Osteocyte (in vitro differentiated cells): ENCODE measurements at regions not wholly inside any gene's neighbourhood (a gene's known extent, or its start where the extent isn't known, plus 50 kb on each side); places are given as distances from the start of the nearest gene placed in this dataset.

Experiments
- DNase-seq: peaks from one replicate; pipeline ENCODE4 v3.0.0; 2021; ENCODE audit warnings: mixed read lengths; ENCODE audit not compliant: unreplicated experiment; ENCODE audit errors: extremely low spot score
- H3K27ac Mint-ChIP-seq: one replicate; pipeline ENCODE4 v1.8.0; 2021; ENCODE audit warnings: mild to moderate bottlenecking, mixed read lengths; ENCODE audit not compliant: unreplicated experiment
- H3K27me3 Mint-ChIP-seq: one replicate; pipeline ENCODE4 v1.8.0; 2021; ENCODE audit warnings: mixed read lengths; ENCODE audit not compliant: unreplicated experiment
- H3K36me3 Mint-ChIP-seq: one replicate; pipeline ENCODE4 v1.8.0; 2021; ENCODE audit warnings: mixed read lengths; ENCODE audit not compliant: unreplicated experiment
- H3K4me1 Mint-ChIP-seq: one replicate; pipeline ENCODE4 v1.8.0; 2021; ENCODE audit warnings: mixed read lengths; ENCODE audit not compliant: unreplicated experiment
- H3K4me3 Mint-ChIP-seq: one replicate; pipeline ENCODE4 v1.8.0; 2021; ENCODE audit warnings: mild to moderate bottlenecking, moderate library complexity, mixed read lengths; ENCODE audit not compliant: unreplicated experiment
- H3K9me3 Mint-ChIP-seq: one replicate; pipeline ENCODE4 v1.8.0; 2021; ENCODE audit warnings: mixed read lengths; ENCODE audit not compliant: unreplicated experiment
- TF ChIP-seq, protein P1 (sequence below): fragments of 200-600 bp; sonication (generic); IDR thresholded peaks from 2 replicates; pipeline ENCODE4 v1.5.0; 2021; ENCODE audit warnings: antibody characterized with exemption, mild to moderate bottlenecking, moderate library complexity

DNA sequence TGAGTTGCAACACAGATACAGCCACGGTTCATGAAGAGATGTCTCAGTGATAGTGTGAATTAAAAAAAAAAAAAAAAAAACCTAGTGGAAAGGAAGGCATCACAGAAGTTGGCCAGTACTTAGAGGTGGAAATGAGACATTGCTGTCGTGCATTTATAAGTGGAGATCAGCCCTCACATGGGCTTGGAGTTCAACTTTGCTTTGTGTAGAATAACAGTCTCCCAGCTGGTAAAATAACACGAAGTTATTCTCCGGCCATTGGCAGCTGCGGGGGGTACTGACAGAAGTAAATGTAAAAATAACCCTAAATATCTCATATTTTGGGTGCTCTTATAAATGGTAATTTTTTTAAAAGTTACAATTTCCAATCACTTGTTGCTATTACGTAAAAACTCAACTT lies 98.8 kb upstream of the TMEM18 start:
- Mint-ChIP-seq H3K36me3 (no peaks in the 10 kb centered on the region), H3K9me3 (no peaks in the 10 kb centered on the region), H3K27ac (no peak overlapping the region), H3K4me3 (no peak overlapping the region), H3K4me1 (peaks cover 14% of the 10 kb centered on the region), H3K27me3 (no peaks in the 10 kb centered on the region)
- DNase-seq = no peak
- TF ChIP-seq, protein P1, sequence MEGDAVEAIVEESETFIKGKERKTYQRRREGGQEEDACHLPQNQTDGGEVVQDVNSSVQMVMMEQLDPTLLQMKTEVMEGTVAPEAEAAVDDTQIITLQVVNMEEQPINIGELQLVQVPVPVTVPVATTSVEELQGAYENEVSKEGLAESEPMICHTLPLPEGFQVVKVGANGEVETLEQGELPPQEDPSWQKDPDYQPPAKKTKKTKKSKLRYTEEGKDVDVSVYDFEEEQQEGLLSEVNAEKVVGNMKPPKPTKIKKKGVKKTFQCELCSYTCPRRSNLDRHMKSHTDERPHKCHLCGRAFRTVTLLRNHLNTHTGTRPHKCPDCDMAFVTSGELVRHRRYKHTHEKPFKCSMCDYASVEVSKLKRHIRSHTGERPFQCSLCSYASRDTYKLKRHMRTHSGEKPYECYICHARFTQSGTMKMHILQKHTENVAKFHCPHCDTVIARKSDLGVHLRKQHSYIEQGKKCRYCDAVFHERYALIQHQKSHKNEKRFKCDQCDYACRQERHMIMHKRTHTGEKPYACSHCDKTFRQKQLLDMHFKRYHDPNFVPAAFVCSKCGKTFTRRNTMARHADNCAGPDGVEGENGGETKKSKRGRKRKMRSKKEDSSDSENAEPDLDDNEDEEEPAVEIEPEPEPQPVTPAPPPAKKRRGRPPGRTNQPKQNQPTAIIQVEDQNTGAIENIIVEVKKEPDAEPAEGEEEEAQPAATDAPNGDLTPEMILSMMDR = no peak

DNA sequence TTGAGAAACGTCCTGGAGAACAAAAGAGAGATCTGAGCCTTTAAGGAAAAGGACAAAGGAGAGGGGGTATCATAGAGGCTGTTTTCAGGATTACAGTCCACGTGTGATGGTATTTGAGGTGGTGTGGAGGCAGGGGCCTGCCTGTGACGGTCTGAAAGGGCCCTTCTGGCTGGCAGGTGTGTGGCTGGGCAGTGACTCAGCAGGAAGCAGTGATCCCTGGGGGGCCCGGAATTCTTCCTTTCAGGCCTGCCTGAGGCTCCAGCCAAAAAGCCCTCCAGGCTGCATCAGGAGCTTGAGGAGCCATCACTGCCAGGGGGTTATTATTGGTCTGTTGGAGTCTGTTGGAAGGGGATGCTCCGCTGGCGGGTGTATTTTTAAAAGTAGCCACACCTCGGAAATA lies 97.2 kb upstream of the TMEM18 start:
- H3K4me1 Mint-ChIP-seq = peaks cover 17% of the 10 kb centered on the region
- TF ChIP-seq, protein P1 = no peak
- H3K27me3 Mint-ChIP-seq = no peaks in the 10 kb centered on the region
- H3K4me3 Mint-ChIP-seq = no peak overlapping the region
- H3K27ac Mint-ChIP-seq = no peak overlapping the region
- no peaks in the 10 kb centered on the region for H3K36me3 Mint-ChIP-seq
- peaks cover 3% of the 10 kb centered on the region for H3K9me3 Mint-ChIP-seq
- DNase-seq = no peak

DNA sequence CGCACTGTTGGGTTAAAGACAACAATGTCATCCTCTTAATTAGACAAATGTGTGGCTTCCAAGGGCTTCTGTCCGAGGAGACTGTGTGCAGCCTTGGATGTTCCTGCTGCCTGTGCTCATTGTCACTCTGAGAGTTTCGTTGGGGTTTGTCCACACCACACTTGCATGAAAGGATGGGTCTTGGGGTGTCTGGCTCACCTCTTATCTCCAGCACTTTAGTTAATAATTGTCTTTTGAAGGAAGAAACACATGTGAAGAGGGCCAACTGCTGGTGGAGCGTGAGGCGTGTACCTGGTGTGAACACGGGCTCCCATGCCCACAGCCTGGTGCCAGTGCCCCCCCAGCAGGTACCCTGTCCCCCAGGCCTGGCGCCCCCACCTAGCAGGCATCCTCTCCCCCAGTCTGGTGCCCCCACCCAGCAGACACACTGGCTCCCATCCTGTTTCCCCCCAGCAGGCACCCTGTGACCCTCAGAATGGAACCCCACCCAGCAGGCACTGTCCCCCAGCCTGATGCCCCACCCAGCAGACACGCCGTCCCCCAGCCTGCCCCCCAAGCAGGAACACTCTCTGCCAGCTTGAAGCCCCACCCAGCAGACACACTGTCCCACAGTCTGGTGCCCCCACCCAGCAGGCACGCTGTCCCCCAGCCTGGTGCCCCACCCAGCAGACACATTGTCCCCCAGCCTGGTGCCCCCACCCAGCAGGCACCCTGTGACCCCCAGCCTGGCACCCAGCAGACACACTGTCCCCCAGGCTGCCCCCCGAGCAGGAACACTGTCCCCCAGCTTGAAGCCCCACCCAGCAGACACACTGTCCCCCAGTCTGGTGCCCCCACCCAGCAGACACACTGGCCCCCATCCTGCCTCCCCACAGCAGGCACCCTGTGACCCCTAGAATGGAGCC lies 96.3 kb upstream of the TMEM18 start:
- TF ChIP-seq, protein P1 = no peak
- Mint-ChIP-seq H3K4me1 (peaks cover 17% of the 10 kb centered on the region), H3K9me3 (peaks cover 6% of the 10 kb centered on the region), H3K27ac (no peak overlapping the region), H3K36me3 (no peaks in the 10 kb centered on the region), H3K4me3 (no peak overlapping the region), H3K27me3 (no peaks in the 10 kb centered on the region)
- DNase-seq = no peak

DNA sequence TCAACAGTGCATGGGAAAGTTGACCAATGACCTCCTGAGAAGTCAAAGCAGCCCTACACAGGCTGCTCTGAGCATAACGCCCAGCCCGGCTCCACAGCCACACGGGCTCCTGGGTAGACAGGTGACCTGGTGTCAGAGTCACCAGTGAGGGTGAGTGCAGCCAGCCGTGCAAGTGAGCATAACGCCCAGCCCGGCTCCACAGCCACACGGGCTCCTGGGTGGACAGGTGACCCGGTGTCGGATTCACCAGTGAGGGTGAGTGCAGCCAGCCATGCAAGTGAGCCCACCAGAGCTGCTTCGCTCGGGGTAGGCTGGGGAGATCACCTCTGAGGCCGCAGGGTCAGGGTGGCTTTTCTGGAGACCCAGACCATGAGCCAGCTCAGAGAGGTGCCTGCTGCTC lies 94.3 kb upstream of the TMEM18 start:
- Mint-ChIP-seq H3K4me1 (peaks cover 14% of the 10 kb centered on the region), H3K9me3 (peaks cover 6% of the 10 kb centered on the region), H3K4me3 (no peak overlapping the region), H3K36me3 (no peaks in the 10 kb centered on the region), H3K27me3 (no peaks in the 10 kb centered on the region), H3K27ac (no peak overlapping the region)
- DNase-seq = no peak
- TF ChIP-seq, protein P1 = no peak

DNA sequence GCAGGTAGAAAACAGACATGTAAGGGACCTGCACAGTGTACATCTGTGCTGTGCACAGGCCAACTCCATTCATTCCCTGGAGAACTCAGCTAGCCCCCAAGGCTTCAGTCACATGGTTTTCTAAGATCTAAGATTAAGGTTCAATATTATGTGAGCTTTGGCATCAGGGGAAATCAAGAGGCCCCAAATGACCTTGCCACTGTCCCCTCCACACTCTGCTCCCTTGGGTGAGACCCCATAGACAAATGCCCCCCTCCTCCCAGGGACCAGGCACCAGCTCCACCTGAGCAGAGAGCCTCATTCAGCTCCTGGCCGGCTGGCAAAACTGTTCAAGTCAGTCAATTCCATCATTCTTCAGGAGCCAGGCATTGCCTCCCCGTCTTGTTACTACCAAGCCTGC lies 93.6 kb upstream of the TMEM18 start:
- no peak for DNase-seq
- H3K4me1 Mint-ChIP-seq = peaks cover 7% of the 10 kb centered on the region
- TF ChIP-seq, protein P1 = no peak
- no peak overlapping the region for H3K27ac Mint-ChIP-seq
- H3K36me3 Mint-ChIP-seq = no peaks in the 10 kb centered on the region
- peaks cover 6% of the 10 kb centered on the region for H3K9me3 Mint-ChIP-seq
- no peaks in the 10 kb centered on the region for H3K27me3 Mint-ChIP-seq
- no peak overlapping the region for H3K4me3 Mint-ChIP-seq
